ENCODE measurements at regions not wholly inside any gene's neighbourhood (a gene's known extent, or its start where the extent isn't known, plus 50 kb on each side); places are given as distances from the start of the nearest gene placed in this dataset.

GRCh38 chr12:59977779-59978178 is 381.9 kb downstream of the SLC16A7 start:
- TF ChIP-seq CTCF (IDR thresholded peaks at IDR 0.05) (no peak), POLR2A (IDR thresholded peaks at IDR 0.05) (no peak)
- Histone ChIP-seq H3K9me3 (no peaks in the 10 kb centered on the region), H3K4me3 (no peak overlapping the region), H3K36me3 (no peaks in the 10 kb centered on the region), H3K27ac (no peak overlapping the region), H3K4me1 (no peaks in the 10 kb centered on the region), H3K27me3 (no peaks in the 10 kb centered on the region)
- intact Hi-C loops (cut with DNase I): no loop called here
- DNase-seq: no peak
- 21 to 23% methylated on average over 4 of the region's 4 CpGs for WGBS, 2 donors

- intact Hi-C loops (cut with DNase I): no loop called here
- no peak for DNase-seq
- Histone ChIP-seq H3K4me3 (no peak overlapping the region), H3K9me3 (no peaks in the 10 kb centered on the region), H3K27me3 (no peaks in the 10 kb centered on the region), H3K36me3 (no peaks in the 10 kb centered on the region), H3K4me1 (no peaks in the 10 kb centered on the region), H3K27ac (no peak overlapping the region)
- TF ChIP-seq CTCF (IDR thresholded peaks at IDR 0.05): no peak
- TF ChIP-seq POLR2A (IDR thresholded peaks at IDR 0.05): no peak
- WGBS, 2 donors: 67 to 74% methylated on average over 1 of the region's 1 CpG
These were observed 384.6 kb downstream of the SLC16A7 start for GRCh38 chr12:59980476-59980875.

GRCh38 chr12:59999291-59999690 is 403.5 kb downstream of the SLC16A7 start:
- no peaks in the 10 kb centered on the region for H3K27me3 ChIP-seq
- TF ChIP-seq CTCF (IDR thresholded peaks at IDR 0.05) (no peak), POLR2A (IDR thresholded peaks at IDR 0.05) (no peak)
- no peak overlapping the region for H3K27ac ChIP-seq
- no peaks in the 10 kb centered on the region for H3K36me3 ChIP-seq
- H3K9me3 ChIP-seq: no peaks in the 10 kb centered on the region
- intact Hi-C loops (cut with DNase I): no loop called here
- WGBS, 2 donors: 71 to 82% methylated on average over 4 of the region's 4 CpGs
- DNase-seq: no peak
- no peaks in the 10 kb centered on the region for H3K4me1 ChIP-seq
- H3K4me3 ChIP-seq: no peak overlapping the region

GRCh38 chr12:60010486-60010885 is 414.7 kb downstream of the SLC16A7 start:
- 62 to 91% methylated on average over 1 of the region's 1 CpG for WGBS, 2 donors

GRCh38 chr12:60012659-60013058 is 416.8 kb downstream of the SLC16A7 start:
- Histone ChIP-seq H3K27ac (no peak overlapping the region), H3K4me1 (no peaks in the 10 kb centered on the region), H3K36me3 (no peaks in the 10 kb centered on the region), H3K4me3 (no peak overlapping the region), H3K9me3 (no peaks in the 10 kb centered on the region), H3K27me3 (no peaks in the 10 kb centered on the region)
- no peak for DNase-seq
- TF ChIP-seq POLR2A (IDR thresholded peaks at IDR 0.05) (no peak), CTCF (IDR thresholded peaks at IDR 0.05) (no peak)
- WGBS, 2 donors: 16 to 26% methylated on average over 1 of the region's 1 CpG
- intact Hi-C loops (cut with DNase I): no loop called here

More at GRCh38 chr12:60010486-60010885, 414.7 kb downstream of the SLC16A7 start:
- no peak for DNase-seq
- H3K4me3 ChIP-seq: no peak overlapping the region
- no peaks in the 10 kb centered on the region for H3K4me1 ChIP-seq
- no peaks in the 10 kb centered on the region for H3K36me3 ChIP-seq
- TF ChIP-seq POLR2A (IDR thresholded peaks at IDR 0.05): no peak
- TF ChIP-seq CTCF (IDR thresholded peaks at IDR 0.05): no peak
- intact Hi-C loops (cut with DNase I): no loop called here
- no peaks in the 10 kb centered on the region for H3K27me3 ChIP-seq
- H3K27ac ChIP-seq: no peak overlapping the region
- H3K9me3 ChIP-seq: no peaks in the 10 kb centered on the region
